ENCODE measurements at regions not wholly inside any gene's neighbourhood (a gene's known extent, or its start where the extent isn't known, plus 50 kb on each side); places are given as distances from the start of the nearest gene placed in this dataset.

DNA sequence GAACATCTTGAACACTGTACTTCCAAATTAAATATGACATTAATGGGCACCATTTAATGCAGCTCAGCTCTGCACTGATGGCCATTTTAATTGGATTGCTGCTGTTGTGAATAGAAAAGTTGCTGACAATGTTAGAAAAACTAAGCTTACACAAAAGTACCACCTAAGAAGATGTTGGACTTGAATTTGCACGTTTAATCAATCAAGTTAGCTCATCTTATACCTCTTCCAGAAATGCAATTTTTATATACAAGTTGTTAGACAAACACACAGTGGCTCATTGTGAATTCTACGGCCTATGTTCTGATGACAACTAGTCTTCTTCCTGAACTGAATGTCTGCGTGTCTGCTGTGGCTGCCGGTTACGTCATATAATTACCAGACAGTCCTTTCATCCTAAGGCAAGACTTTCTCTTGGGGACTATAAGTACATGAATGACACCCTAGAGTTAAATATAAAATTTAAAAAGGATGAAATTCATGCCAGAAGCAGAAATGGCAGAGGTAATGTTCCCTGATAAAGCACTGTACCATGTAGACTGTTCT, 330.2 kb downstream of the EPM2A start:
- TF ChIP-seq, protein P1, sequence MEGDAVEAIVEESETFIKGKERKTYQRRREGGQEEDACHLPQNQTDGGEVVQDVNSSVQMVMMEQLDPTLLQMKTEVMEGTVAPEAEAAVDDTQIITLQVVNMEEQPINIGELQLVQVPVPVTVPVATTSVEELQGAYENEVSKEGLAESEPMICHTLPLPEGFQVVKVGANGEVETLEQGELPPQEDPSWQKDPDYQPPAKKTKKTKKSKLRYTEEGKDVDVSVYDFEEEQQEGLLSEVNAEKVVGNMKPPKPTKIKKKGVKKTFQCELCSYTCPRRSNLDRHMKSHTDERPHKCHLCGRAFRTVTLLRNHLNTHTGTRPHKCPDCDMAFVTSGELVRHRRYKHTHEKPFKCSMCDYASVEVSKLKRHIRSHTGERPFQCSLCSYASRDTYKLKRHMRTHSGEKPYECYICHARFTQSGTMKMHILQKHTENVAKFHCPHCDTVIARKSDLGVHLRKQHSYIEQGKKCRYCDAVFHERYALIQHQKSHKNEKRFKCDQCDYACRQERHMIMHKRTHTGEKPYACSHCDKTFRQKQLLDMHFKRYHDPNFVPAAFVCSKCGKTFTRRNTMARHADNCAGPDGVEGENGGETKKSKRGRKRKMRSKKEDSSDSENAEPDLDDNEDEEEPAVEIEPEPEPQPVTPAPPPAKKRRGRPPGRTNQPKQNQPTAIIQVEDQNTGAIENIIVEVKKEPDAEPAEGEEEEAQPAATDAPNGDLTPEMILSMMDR (IDR thresholded peaks at IDR 0.05), result no peak
- TF ChIP-seq POLR2A (IDR thresholded peaks at IDR 0.05), result no peak
